ENCODE measurements at regions not wholly inside any gene's neighbourhood (a gene's known extent, or its start where the extent isn't known, plus 50 kb on each side); places are given as distances from the start of the nearest gene placed in this dataset.

DNA sequence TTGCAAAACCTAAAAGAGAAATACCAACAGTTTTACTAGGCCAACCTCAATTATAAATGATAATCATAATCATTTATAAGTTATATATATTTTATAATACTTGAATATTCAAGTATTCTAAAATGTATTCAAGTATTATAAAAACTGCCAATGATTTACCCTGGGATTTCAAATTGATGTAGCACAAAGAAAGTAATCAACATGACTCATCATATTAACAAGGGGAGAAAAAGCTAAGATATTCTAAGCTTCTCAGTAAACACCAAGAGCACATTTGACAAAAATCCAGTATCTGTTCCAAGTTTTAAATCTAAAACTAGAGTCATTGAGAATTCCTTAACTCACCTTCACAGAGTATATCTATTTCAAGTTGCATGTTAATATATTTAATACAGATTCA, 56.1 kb downstream of the CAPZA3 start:
- no peak for DNase-seq
- H3K27me3 ChIP-seq: no peaks in the 10 kb centered on the region
- no peaks in the 10 kb centered on the region for H3K36me3 ChIP-seq
- no peak overlapping the region for H3K4me3 ChIP-seq
- H3K9me3 ChIP-seq: 0 out of 2 replicates have a peak, but pooled peaks cover 3% of the 10 kb centered on the region

DNA sequence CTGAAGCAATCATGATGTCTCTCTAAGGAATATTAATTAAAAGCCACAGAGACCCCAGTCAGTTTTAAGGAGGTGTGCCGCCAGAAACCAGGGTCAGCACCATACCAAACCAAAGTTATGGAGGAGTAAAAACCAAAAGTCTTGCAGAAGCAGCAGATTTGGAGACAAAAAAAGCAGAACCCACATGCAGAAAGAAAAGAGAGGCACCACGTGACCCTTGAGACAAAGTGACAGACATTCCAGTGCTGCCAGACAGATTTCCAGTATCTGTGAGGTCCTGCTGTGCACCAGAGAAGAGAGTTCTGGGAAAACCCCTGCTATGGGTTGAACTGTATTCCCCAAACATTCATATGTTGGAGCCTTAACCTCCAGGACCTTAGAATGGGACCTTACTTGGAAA, 59.7 kb downstream of the CAPZA3 start:
- no peaks in the 10 kb centered on the region for H3K27me3 ChIP-seq
- no peaks in the 10 kb centered on the region for H3K9me3 ChIP-seq
- H3K36me3 ChIP-seq: no peaks in the 10 kb centered on the region
- DNase-seq: no peak
- no peak overlapping the region for H3K4me3 ChIP-seq

GRCh38 chr12:18798535-18799361, 60.8 kb downstream of the CAPZA3 start:
- Histone ChIP-seq H3K27me3 (no peaks in the 10 kb centered on the region), H3K36me3 (no peaks in the 10 kb centered on the region), H3K4me3 (no peak overlapping the region), H3K9me3 (no peaks in the 10 kb centered on the region)
- DNase-seq: no peak

DNA sequence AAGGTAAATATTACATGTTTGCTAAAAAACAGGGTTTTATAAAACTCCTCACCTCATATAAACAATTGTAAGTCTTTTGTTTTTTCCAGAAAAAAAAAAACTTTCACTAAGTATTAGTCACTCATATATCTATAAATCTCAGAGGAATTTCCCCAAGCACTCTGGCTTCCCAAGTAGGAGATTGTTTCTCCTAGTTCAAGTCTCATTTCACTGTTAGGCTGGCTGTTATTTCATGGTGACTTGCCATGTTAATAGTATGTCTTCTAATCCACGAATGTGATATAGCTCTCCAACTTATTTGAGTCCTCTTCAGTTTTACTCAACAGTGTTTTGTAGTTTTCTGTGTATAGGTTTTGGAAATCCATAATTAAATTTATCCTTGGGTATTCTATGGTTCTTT, 61.6 kb downstream of the CAPZA3 start:
- H3K36me3 ChIP-seq: no peaks in the 10 kb centered on the region
- H3K27me3 ChIP-seq: no peaks in the 10 kb centered on the region
- no peak overlapping the region for H3K4me3 ChIP-seq
- DNase-seq: no peak
- no peaks in the 10 kb centered on the region for H3K9me3 ChIP-seq

GRCh38 chr12:18805516-18806248, 67.8 kb downstream of the CAPZA3 start:
- H3K36me3 ChIP-seq: no peaks in the 10 kb centered on the region
- no peak for DNase-seq
- no peak overlapping the region for H3K4me3 ChIP-seq
- no peaks in the 10 kb centered on the region for H3K9me3 ChIP-seq
- H3K27me3 ChIP-seq: no peaks in the 10 kb centered on the region

- DNase-seq: no peak
- Histone ChIP-seq H3K27me3 (no peaks in the 10 kb centered on the region), H3K4me3 (no peak overlapping the region), H3K9me3 (no peaks in the 10 kb centered on the region), H3K36me3 (no peaks in the 10 kb centered on the region)
Observed at GRCh38 chr12:18807714-18808113, 69.8 kb downstream of the CAPZA3 start.

GRCh38 chr12:18808221-18808620, 70.3 kb downstream of the CAPZA3 start:
- Histone ChIP-seq H3K9me3 (no peaks in the 10 kb centered on the region), H3K36me3 (no peaks in the 10 kb centered on the region), H3K27me3 (no peaks in the 10 kb centered on the region), H3K4me3 (no peak overlapping the region)
- no peak for DNase-seq

GRCh38 chr12:18810537-18811253, 72.8 kb downstream of the CAPZA3 start:
- Histone ChIP-seq H3K36me3 (no peaks in the 10 kb centered on the region), H3K4me3 (no peak overlapping the region), H3K9me3 (no peaks in the 10 kb centered on the region), H3K27me3 (no peaks in the 10 kb centered on the region)
- no peak for DNase-seq

DNA sequence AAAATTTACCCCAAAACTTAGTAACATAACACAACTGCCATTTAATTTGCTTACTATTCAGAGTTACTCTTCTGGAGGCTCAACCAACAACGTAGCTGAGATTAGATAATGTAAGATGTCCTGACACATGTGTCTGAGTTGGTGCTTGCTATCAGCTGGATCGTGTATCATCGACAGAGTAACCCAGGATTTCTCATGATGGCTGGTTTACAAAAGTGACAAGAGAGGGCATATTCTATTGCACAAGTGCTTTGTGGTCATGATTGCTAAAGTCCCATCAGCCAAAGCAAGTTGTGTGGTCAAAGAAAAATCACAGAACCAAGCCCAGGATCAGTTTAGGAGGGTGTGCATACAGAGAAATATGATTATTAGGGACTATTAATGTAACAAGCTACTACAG, 73.4 kb downstream of the CAPZA3 start:
- no peaks in the 10 kb centered on the region for H3K9me3 ChIP-seq
- no peak for DNase-seq

DNA sequence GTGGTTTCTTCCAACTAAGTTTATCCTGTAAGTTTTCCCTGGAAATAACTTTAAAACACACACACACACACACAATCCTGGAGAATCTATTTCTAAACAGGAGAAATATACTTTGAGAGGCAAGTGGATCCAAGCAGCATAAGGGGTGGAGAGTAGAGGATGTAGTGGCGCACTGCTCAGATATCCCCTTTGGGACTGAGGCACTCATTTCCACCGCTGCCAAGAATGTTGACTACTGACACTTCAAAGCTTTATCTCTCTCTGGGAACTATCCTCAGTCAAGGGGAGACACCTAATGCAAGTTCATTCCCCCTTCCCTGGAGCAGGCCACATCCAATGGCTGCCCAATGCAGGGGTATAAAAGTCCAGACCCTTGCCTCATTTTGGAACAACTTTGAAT, 75.8 kb downstream of the CAPZA3 start:
- DNase-seq: no peak
- Histone ChIP-seq H3K9me3 (no peaks in the 10 kb centered on the region), H3K36me3 (no peaks in the 10 kb centered on the region), H3K4me3 (no peak overlapping the region), H3K27me3 (no peaks in the 10 kb centered on the region)

More for the DNA sequence above, 73.4 kb downstream of the CAPZA3 start:
- H3K36me3 ChIP-seq: no peaks in the 10 kb centered on the region
- H3K27me3 ChIP-seq: no peaks in the 10 kb centered on the region
- no peak overlapping the region for H3K4me3 ChIP-seq

GRCh38 chr12:18818579-18819268, 80.8 kb downstream of the CAPZA3 start:
- Histone ChIP-seq H3K4me3 (no peak overlapping the region), H3K9me3 (no peaks in the 10 kb centered on the region), H3K36me3 (no peaks in the 10 kb centered on the region), H3K27me3 (no peaks in the 10 kb centered on the region)
- DNase-seq: no peak

GRCh38 chr12:18819484-18819883, 81.6 kb downstream of the CAPZA3 start:
- DNase-seq: no peak
- Histone ChIP-seq H3K9me3 (no peaks in the 10 kb centered on the region), H3K4me3 (no peak overlapping the region), H3K27me3 (no peaks in the 10 kb centered on the region), H3K36me3 (no peaks in the 10 kb centered on the region)

DNA sequence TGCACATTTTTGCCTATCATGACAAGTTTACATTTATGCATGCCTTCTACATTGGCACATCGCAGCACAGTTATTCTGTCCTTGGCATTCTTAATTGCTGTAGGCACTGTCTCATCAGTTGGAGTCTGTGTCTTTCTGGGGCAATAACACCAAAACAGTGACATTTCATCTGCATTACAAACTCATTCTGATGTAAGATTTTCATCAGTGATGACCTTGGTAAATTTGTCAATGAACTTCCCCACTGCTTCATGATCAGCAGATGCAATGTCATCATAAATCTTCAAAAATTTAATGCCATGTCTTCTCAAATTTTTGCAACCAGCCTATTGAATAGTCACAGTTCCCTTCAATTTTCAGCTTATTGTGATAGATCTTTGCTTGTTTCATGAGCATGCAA, 85.5 kb downstream of the CAPZA3 start:
- DNase-seq: no peak
- Histone ChIP-seq H3K4me3 (no peak overlapping the region), H3K27me3 (no peaks in the 10 kb centered on the region), H3K36me3 (no peaks in the 10 kb centered on the region), H3K9me3 (no peaks in the 10 kb centered on the region)

- Histone ChIP-seq H3K4me3 (no peak overlapping the region), H3K27me3 (no peaks in the 10 kb centered on the region), H3K9me3 (no peaks in the 10 kb centered on the region), H3K36me3 (no peaks in the 10 kb centered on the region)
- no peak for DNase-seq
Observed at GRCh38 chr12:18824287-18824686, 86.4 kb downstream of the CAPZA3 start.

DNA sequence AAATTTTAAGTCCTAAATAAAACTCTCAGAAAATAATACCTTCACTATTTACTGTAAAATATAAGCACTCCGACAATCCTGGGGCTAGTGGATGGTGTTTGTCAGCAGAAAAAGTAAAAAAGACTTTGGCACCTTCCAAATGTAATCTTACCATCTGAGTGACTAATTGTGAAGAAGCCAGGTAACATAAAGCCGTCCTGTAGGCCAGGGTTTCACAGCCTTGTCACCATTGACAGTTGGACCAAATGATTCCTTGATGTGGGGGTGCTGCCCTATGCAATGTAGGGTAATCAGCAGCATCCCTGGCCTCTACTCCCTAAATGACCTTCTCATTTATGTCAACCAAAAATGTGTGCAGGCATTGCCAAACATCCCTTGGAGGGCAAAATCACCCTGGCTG, 87.2 kb downstream of the CAPZA3 start:
- no peak overlapping the region for H3K4me3 ChIP-seq
- DNase-seq: no peak
- H3K9me3 ChIP-seq: no peaks in the 10 kb centered on the region
- no peaks in the 10 kb centered on the region for H3K27me3 ChIP-seq
- H3K36me3 ChIP-seq: no peaks in the 10 kb centered on the region

GRCh38 chr12:18827913-18828312, 90.0 kb downstream of the CAPZA3 start:
- no peaks in the 10 kb centered on the region for H3K36me3 ChIP-seq
- no peak for DNase-seq
- H3K27me3 ChIP-seq: no peaks in the 10 kb centered on the region
- H3K4me3 ChIP-seq: no peak overlapping the region
- H3K9me3 ChIP-seq: no peaks in the 10 kb centered on the region

GRCh38 chr12:18828483-18828882, 90.6 kb downstream of the CAPZA3 start:
- Histone ChIP-seq H3K27me3 (no peaks in the 10 kb centered on the region), H3K4me3 (no peak overlapping the region), H3K9me3 (no peaks in the 10 kb centered on the region), H3K36me3 (no peaks in the 10 kb centered on the region)
- no peak for DNase-seq
